ENCODE measurements at regions not wholly inside any gene's neighbourhood (a gene's known extent, or its start where the extent isn't known, plus 50 kb on each side); places are given as distances from the start of the nearest gene placed in this dataset.

DNA sequence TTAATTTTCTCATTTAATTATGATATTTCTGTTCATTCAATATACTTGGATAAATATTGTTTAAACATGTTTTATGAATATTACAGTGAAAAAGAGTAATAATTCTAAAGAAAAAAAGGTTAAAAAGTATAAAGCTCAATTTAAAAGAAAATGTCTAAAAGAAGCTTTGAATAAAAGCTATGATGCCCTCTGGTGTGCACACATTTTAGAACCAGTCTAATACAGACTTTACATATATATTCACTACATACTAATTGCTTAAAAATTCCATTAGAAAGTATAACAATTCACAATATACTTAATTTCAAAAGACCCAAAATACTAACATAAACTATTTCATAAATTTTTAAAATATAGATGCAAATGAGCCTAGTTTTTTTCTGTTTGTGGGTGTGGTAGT, 909.1 kb upstream of the ROBO1 start:
- H3K4me3 ChIP-seq (ENCODE audit: control insufficient read depth, low read depth, low read length), result no peak overlapping the region
- TF ChIP-seq, protein P1, sequence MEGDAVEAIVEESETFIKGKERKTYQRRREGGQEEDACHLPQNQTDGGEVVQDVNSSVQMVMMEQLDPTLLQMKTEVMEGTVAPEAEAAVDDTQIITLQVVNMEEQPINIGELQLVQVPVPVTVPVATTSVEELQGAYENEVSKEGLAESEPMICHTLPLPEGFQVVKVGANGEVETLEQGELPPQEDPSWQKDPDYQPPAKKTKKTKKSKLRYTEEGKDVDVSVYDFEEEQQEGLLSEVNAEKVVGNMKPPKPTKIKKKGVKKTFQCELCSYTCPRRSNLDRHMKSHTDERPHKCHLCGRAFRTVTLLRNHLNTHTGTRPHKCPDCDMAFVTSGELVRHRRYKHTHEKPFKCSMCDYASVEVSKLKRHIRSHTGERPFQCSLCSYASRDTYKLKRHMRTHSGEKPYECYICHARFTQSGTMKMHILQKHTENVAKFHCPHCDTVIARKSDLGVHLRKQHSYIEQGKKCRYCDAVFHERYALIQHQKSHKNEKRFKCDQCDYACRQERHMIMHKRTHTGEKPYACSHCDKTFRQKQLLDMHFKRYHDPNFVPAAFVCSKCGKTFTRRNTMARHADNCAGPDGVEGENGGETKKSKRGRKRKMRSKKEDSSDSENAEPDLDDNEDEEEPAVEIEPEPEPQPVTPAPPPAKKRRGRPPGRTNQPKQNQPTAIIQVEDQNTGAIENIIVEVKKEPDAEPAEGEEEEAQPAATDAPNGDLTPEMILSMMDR (IDR thresholded peaks at IDR 0.05; ENCODE audit: control insufficient read depth, insufficient read depth, low read depth, low read length, missing control alignments), result no peak
- DNase-seq (ENCODE audit: low read depth), result no peak

DNA sequence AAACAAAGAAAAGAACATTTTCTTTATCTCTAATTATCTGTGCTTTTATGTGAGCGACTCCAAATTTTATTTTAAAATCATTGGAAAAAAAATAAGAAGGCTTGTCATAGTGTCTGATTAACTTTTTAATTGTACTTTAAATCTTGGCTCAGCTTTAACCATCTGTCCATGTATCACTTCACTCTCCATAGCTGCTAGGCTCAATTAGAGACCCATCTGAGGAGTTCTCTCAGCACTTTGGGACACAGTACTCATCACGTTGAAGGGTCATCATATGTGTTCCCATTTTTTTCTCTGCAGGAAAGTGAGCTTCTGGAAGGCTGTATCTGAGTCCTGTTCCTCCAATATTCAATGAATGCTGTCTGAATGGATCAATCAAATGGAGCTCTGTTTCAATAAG, 908.5 kb upstream of the ROBO1 start:
- TF ChIP-seq, protein P1 (IDR thresholded peaks at IDR 0.05; ENCODE audit: control insufficient read depth, insufficient read depth, low read depth, low read length, missing control alignments), result no peak
- DNase-seq (ENCODE audit: low read depth), result no peak
- H3K4me3 ChIP-seq (ENCODE audit: control insufficient read depth, low read depth, low read length), result no peak overlapping the region

DNA sequence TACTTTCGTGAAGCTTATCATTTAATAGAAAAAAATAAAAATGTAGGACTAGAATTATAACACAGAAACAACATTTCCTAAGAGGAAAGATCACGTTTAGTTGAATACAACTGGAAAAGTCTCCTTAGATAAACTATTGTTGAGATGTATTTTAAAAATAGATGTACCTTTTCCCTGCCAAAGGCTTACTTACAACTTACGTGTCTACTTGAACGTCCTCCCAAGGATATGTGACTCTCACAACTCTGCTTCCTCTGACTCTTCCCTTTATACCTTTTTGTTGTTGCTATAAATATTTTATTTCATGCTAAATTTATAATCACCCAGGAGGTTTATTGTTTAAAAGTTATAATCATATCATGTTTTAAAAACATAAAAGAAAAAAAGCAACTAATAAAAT, 908.0 kb upstream of the ROBO1 start:
- TF ChIP-seq, protein P1 (IDR thresholded peaks at IDR 0.05; ENCODE audit: control insufficient read depth, insufficient read depth, low read depth, low read length, missing control alignments), result no peak
- no peak overlapping the region for H3K4me3 ChIP-seq (ENCODE audit: control insufficient read depth, low read depth, low read length)
- no peak for DNase-seq (ENCODE audit: low read depth)

DNA sequence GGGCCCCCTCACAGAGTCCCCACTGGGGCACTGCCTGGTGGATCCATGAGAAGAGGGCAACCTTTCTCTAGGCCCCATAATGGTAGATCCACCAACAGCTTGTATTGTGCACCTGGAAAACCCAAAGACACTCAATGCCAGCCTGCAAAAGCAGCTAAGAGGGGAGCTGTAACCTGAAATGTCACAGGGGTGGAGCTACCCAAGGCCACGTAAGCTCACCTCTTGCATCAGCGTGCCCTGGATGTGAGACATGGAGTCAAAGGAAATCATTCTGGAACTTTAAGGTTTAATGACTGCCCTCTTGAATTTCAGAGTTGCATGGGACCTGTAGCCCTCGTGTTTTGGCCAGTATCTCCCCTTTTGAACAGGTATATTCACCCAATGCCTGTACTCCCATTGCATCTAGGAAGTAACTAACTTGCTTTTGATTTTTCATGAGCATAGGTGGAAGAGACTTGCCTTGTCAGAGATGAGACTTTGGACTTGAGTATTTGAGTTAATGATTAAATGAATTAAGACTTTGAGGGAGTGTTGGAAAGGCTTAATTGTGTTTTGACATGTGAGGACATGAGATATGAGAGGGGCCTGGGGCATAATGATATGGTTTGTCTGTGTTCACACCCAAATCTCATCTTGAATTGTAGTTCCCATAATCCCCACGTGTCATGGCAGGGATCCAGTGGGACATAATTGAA, 900.9 kb upstream of the ROBO1 start:
- TF ChIP-seq, protein P1 (IDR thresholded peaks at IDR 0.05; ENCODE audit: control insufficient read depth, insufficient read depth, low read depth, low read length, missing control alignments), result no peak
- H3K4me3 ChIP-seq (ENCODE audit: control insufficient read depth, low read depth, low read length), result no peak overlapping the region
- no peak for DNase-seq (ENCODE audit: low read depth)

DNA sequence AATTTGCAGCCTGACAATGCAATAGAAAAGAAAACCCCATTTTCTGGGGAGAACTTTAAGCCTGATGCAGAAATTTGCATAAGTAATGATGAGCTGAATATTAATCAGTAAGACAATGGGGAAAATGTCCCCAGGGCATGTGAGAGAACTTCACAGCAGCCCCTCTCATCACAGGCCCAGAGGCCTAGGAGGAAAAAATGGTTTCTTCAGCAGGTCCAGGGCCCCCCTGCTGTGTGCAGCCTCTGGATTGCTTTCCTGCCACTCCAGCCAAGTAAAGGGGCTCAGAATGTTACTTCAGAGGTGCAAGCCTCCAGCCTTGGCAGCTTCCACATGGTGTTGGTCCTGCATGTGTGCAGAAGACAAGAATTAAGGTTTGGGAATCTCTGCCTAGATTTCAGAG, 900.3 kb upstream of the ROBO1 start:
- H3K4me3 ChIP-seq (ENCODE audit: control insufficient read depth, low read depth, low read length), result no peak overlapping the region
- TF ChIP-seq, protein P1 (IDR thresholded peaks at IDR 0.05; ENCODE audit: control insufficient read depth, insufficient read depth, low read depth, low read length, missing control alignments), result no peak
- DNase-seq (ENCODE audit: low read depth), result no peak

DNA sequence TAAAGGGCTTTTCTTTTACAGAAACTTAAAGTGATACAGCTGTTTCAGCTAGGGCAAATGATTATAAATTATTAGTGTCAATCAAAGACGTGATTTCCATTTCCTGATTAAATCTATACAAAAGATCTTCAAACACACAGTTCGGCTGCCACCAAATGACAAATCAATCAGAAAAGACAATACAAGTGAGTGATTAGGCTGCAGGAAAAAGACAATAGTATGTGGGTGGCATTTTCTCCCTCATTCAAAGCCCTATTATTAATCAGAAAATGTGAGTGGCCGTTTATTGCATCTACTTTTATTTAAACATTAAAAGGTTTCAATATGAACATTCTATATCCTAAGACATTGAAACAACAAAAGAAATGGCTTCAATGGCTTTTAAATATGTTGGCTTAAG, 895.6 kb upstream of the ROBO1 start:
- DNase-seq (ENCODE audit: low read depth), result no peak
- TF ChIP-seq, protein P1 (IDR thresholded peaks at IDR 0.05; ENCODE audit: control insufficient read depth, insufficient read depth, low read depth, low read length, missing control alignments), result no peak
- no peak overlapping the region for H3K4me3 ChIP-seq (ENCODE audit: control insufficient read depth, low read depth, low read length)
